Naive thymus-derived CD4-positive, alpha-beta T cell (primary cell): ENCODE measurements at regions not wholly inside any gene's neighbourhood (a gene's known extent, or its start where the extent isn't known, plus 50 kb on each side); places are given as distances from the start of the nearest gene placed in this dataset.

ENCODE experiments used
- ATAC-seq: fragments of 150-1000 bp; cut with Tn5 transposase; 2 replicates; pipeline ENCODE4 v1.10.0; 2021; ENCODE audit warnings: mild to moderate bottlenecking, moderate library complexity
- CTCF ChIA-PET: fragments of 350-600 bp; sonication (Branson Sonifier 250); formaldehyde crosslinking; loops from one replicate; lab custom pipeline; 2021; ENCODE audit warnings: antibody characterized with exemption; lab: Charles Lee
- POLR2A ChIA-PET: fragments of 350-600 bp; sonication (Branson Sonifier 250); formaldehyde crosslinking; loops from one replicate; lab custom pipeline; 2021; ENCODE audit warnings: antibody characterized with exemption, inconsistent platforms; lab: Charles Lee
- DNase-seq, 9 donors: peaks; one replicate each; pipeline versions ENCODE4 v3.0.0 to v3.0.0-alpha.2; 2020 to 2022; ENCODE audit warnings: mixed read lengths in 1 of 9
- H3K27ac ChIP-seq: one replicate; pipeline ENCODE4 v1.7.0; 2013; ENCODE audit warnings: mild to moderate bottlenecking, low read depth, low read length, moderate library complexity
- H3K27me3 ChIP-seq, 2 donors: one replicate each; pipeline ENCODE4 v1.7.0; 2013; ENCODE audit warnings: low read length in 2 of 2, mild to moderate bottlenecking in 2 of 2, moderate library complexity in 2 of 2; ENCODE audit not compliant: control insufficient read depth in 2 of 2, insufficient read depth in 2 of 2
- H3K36me3 ChIP-seq, 3 experiments: 1 replicate in 2 of 3; 2 replicates in 1 of 3; pipeline ENCODE4 v1.7.0; 2013; ENCODE audit warnings: low read length in 3 of 3, mild to moderate bottlenecking in 3 of 3, moderate library complexity in 1 of 3; ENCODE audit not compliant: insufficient read depth in 3 of 3, control insufficient read depth in 2 of 3
- H3K4me1 ChIP-seq, 2 donors: one replicate each; pipeline ENCODE4 v1.7.0; 2013; ENCODE audit warnings: low read length in 2 of 2, mild to moderate bottlenecking in 2 of 2, moderate library complexity in 1 of 2; ENCODE audit not compliant: control insufficient read depth in 2 of 2, insufficient read depth in 2 of 2
- H3K4me3 ChIP-seq: 2 replicates; pipeline ENCODE4 v1.7.0; 2013; ENCODE audit warnings: mild to moderate bottlenecking, low read length
- H3K9me3 ChIP-seq, 3 experiments: 1 replicate in 2 of 3; 2 replicates in 1 of 3; pipeline ENCODE4 v1.7.0; 2013; ENCODE audit warnings: low read length in 3 of 3; ENCODE audit not compliant: control insufficient read depth in 2 of 3
- H3K27ac Mint-ChIP-seq, 9 donors: one replicate each; pipeline ENCODE4 v1.8.0; 2020 to 2022; ENCODE audit warnings: mixed read lengths in 9 of 9, mild to moderate bottlenecking in 8 of 9, moderate library complexity in 5 of 9, inconsistent platforms in 2 of 9
- H3K27me3 Mint-ChIP-seq, 5 donors: one replicate each; pipeline ENCODE4 v1.8.0; 2021 to 2022; ENCODE audit warnings: mixed read lengths in 5 of 5, mild to moderate bottlenecking in 1 of 5
- H3K36me3 Mint-ChIP-seq, 5 donors: one replicate each; pipeline ENCODE4 v1.8.0; 2020 to 2022; ENCODE audit warnings: mixed read lengths in 5 of 5, mild to moderate bottlenecking in 3 of 5, inconsistent platforms in 1 of 5
- H3K4me1 Mint-ChIP-seq, 7 donors: one replicate each; pipeline ENCODE4 v1.8.0; 2020 to 2022; ENCODE audit warnings: mixed read lengths in 7 of 7, mild to moderate bottlenecking in 3 of 7, inconsistent platforms in 1 of 7
- H3K4me3 Mint-ChIP-seq, 10 donors: one replicate each; pipeline ENCODE4 v1.8.0; 2020 to 2022; ENCODE audit warnings: mild to moderate bottlenecking in 10 of 10, mixed read lengths in 10 of 10, moderate library complexity in 6 of 10, inconsistent platforms in 2 of 10
- H3K9me3 Mint-ChIP-seq, 11 donors: one replicate each; pipeline ENCODE4 v1.8.0; 2020 to 2022; ENCODE audit warnings: mixed read lengths in 11 of 11, mild to moderate bottlenecking in 4 of 11, inconsistent platforms in 1 of 11, moderate library complexity in 1 of 11
- intact Hi-C, 2 donors: fragments of 100-400 bp; cut with micrococcal nuclease; formaldehyde crosslinking; loops; one replicate each; pipeline ENCODE4 v1.15.1; 2023

GRCh38 chr3:18217507-18218174, 207.5 kb downstream of the SATB1 start:
- CTCF ChIA-PET: no interaction called here
- no peak for ATAC-seq

GRCh38 chr3:18216996-18217395, 208.1 kb downstream of the SATB1 start:
- H3K27me3 ChIP-seq: no peaks in the 10 kb centered on the region
- peaks cover 0 to 17% (median 8%) of the 10 kb centered on the region in 7 donors for H3K4me1 Mint-ChIP-seq
- H3K27ac ChIP-seq: no peak overlapping the region
- no peaks in the 10 kb centered on the region for H3K9me3 ChIP-seq
- H3K4me1 ChIP-seq: no peaks in the 10 kb centered on the region
- POLR2A ChIA-PET: interaction anchor here (0.6 kb wide), 1 partner anchor 59 kb away, joined by 3 read pairs; no protein-coding TSS in a partner anchor
- CTCF ChIA-PET: no interaction called here
- peaks cover 0 to 8% (median 0%) of the 10 kb centered on the region in 5 donors for H3K36me3 Mint-ChIP-seq
- no peak for DNase-seq
- no peak overlapping the region for H3K4me3 ChIP-seq
- intact Hi-C loops: no loop called here
- peaks cover 0 to 8% (median 2%) of the 10 kb centered on the region in 11 donors for H3K9me3 Mint-ChIP-seq
- H3K4me3 Mint-ChIP-seq: no peak overlapping the region
- no peaks in the 10 kb centered on the region for H3K27me3 Mint-ChIP-seq
- no peak overlapping the region for H3K27ac Mint-ChIP-seq
- H3K36me3 ChIP-seq: no peaks in the 10 kb centered on the region
- no peak for ATAC-seq

More at GRCh38 chr3:18217507-18218174, 207.5 kb downstream of the SATB1 start:
- Histone ChIP-seq H3K27ac (no peak overlapping the region), H3K9me3 (no peaks in the 10 kb centered on the region), H3K4me3 (no peak overlapping the region), H3K4me1 (no peaks in the 10 kb centered on the region), H3K27me3 (no peaks in the 10 kb centered on the region), H3K36me3 (no peaks in the 10 kb centered on the region)
- no peaks in the 10 kb centered on the region for H3K27me3 Mint-ChIP-seq
- H3K27ac Mint-ChIP-seq: peak overlapping the region in 1 of 9 donors; percentile 52
- peaks cover 0 to 17% (median 8%) of the 10 kb centered on the region in 7 donors for H3K4me1 Mint-ChIP-seq
- no peak overlapping the region for H3K4me3 Mint-ChIP-seq
- peaks cover 0 to 8% (median 0%) of the 10 kb centered on the region in 5 donors for H3K36me3 Mint-ChIP-seq
- intact Hi-C loops: no loop called here
- peaks cover 0 to 8% (median 2%) of the 10 kb centered on the region in 11 donors for H3K9me3 Mint-ChIP-seq
- DNase-seq: no peak
- POLR2A ChIA-PET: no interaction called here

DNA sequence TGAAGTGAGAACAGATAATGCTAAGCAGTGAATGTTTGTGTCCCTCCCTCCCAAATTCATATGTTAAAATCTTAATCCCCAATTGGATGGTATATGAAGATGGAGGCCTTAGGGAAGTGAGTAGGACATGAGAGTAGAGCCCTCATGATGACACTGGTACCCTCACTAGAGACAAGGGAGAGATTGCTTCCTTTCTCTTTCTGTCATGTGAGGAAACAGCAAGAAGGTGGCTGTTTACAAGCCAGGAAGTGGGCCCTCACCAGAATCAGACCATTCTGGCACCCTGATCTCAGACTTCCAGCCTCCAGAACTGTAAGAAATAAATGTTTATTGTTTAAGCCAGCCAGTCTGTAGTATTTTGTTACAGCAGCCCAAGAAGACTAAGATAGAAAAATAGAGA, 209.5 kb downstream of the SATB1 start:
- peak; percentile 31 for ATAC-seq
- DNase-seq: peak in 5 of 9 donors; percentile 1 to 19 (median 16)
- Mint-ChIP-seq H3K4me3 (no peak overlapping the region), H3K27ac (peak overlapping the region in 8 of 9 donors; percentile 20 to 93 (median 76)), H3K36me3 (peaks cover 0 to 8% (median 0%) of the 10 kb centered on the region in 5 donors), H3K27me3 (no peaks in the 10 kb centered on the region), H3K9me3 (peaks cover 0 to 8% (median 2%) of the 10 kb centered on the region in 11 donors), H3K4me1 (peaks cover 0 to 17% (median 8%) of the 10 kb centered on the region in 7 donors)
- intact Hi-C loops: no loop called here
- Histone ChIP-seq H3K27ac (no peak overlapping the region), H3K36me3 (no peaks in the 10 kb centered on the region), H3K9me3 (no peaks in the 10 kb centered on the region), H3K4me3 (no peak overlapping the region), H3K4me1 (no peaks in the 10 kb centered on the region), H3K27me3 (no peaks in the 10 kb centered on the region)
- POLR2A ChIA-PET: no interaction called here
- CTCF ChIA-PET: no interaction called here

DNA sequence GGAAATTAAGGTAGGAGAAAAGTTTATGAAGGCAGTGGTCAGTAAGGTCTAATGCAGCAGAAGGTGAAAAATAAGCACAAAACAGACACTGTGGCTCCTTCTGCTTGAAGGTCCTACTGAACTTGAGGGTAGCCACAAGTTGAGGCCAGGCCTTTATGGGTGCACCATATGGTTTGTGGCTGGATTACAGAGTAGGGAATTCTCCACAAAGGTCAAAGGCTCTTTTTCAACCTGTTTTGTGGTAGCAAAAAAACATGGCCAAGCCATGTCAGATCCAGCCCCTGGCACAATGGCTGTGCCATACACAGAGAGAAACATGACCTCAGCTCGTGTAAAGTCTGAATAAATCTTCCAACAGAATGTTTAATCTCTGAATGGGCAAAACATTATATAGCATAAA, 214.0 kb downstream of the SATB1 start:
- CTCF ChIA-PET: no interaction called here
- Histone ChIP-seq H3K27me3 (no peaks in the 10 kb centered on the region), H3K27ac (no peak overlapping the region), H3K9me3 (no peaks in the 10 kb centered on the region), H3K36me3 (no peaks in the 10 kb centered on the region), H3K4me3 (no peak overlapping the region), H3K4me1 (no peaks in the 10 kb centered on the region)
- POLR2A ChIA-PET: no interaction called here
- Mint-ChIP-seq H3K9me3 (peaks cover 0 to 6% (median 2%) of the 10 kb centered on the region in 11 donors), H3K4me1 (peaks cover 0 to 17% (median 8%) of the 10 kb centered on the region in 7 donors), H3K4me3 (no peak overlapping the region), H3K36me3 (peaks cover 0 to 6% (median 0%) of the 10 kb centered on the region in 5 donors), H3K27me3 (peaks cover 0 to 13% (median 0%) of the 10 kb centered on the region in 5 donors), H3K27ac (no peak overlapping the region)
- no peak for DNase-seq
- ATAC-seq: no peak
- intact Hi-C loops: no loop called here

DNA sequence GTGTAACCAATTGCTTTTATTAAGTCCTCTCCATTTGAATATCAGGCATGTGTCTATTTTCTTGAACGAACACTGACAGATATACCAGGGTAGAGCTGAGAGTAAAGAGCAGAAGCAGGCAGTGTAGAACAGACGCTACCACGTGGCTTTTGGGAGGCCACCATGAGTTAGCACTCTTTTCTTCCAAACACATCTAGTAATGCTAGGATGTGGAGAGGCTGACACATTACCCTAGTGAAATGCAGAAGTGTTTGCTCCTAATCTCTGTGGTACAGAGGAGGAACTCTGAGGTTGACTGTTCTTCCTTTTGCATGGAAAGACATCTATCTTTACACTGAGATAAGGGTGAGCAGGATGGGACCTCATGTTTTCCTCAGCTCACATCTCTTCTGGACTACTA, 216.3 kb downstream of the SATB1 start:
- peaks cover 0 to 22% (median 0%) of the 10 kb centered on the region in 5 donors for H3K27me3 Mint-ChIP-seq
- Histone ChIP-seq H3K36me3 (no peaks in the 10 kb centered on the region), H3K27me3 (no peaks in the 10 kb centered on the region), H3K9me3 (no peaks in the 10 kb centered on the region), H3K4me1 (no peaks in the 10 kb centered on the region), H3K27ac (no peak overlapping the region), H3K4me3 (no peak overlapping the region)
- intact Hi-C loops: no loop called here
- peaks cover 0 to 2% (median 0%) of the 10 kb centered on the region in 11 donors for H3K9me3 Mint-ChIP-seq
- ChIA-PET POLR2A (no interaction called here), CTCF (no interaction called here)
- no peak overlapping the region for H3K27ac Mint-ChIP-seq
- no peaks in the 10 kb centered on the region for H3K36me3 Mint-ChIP-seq
- DNase-seq: no peak
- peaks cover 0 to 7% (median 0%) of the 10 kb centered on the region in 7 donors for H3K4me1 Mint-ChIP-seq
- ATAC-seq: peak; percentile 92
- no peak overlapping the region for H3K4me3 Mint-ChIP-seq

- Mint-ChIP-seq H3K27me3 (peaks cover 0 to 22% (median 0%) of the 10 kb centered on the region in 5 donors), H3K36me3 (no peaks in the 10 kb centered on the region), H3K9me3 (peaks cover 0 to 2% (median 0%) of the 10 kb centered on the region in 11 donors), H3K4me1 (peaks cover 0 to 7% (median 0%) of the 10 kb centered on the region in 7 donors), H3K4me3 (no peak overlapping the region), H3K27ac (no peak overlapping the region)
- Histone ChIP-seq H3K4me1 (no peaks in the 10 kb centered on the region), H3K9me3 (no peaks in the 10 kb centered on the region), H3K4me3 (no peak overlapping the region), H3K27ac (no peak overlapping the region), H3K36me3 (no peaks in the 10 kb centered on the region), H3K27me3 (no peaks in the 10 kb centered on the region)
- ATAC-seq (no peak), DNase-seq (no peak)
- POLR2A ChIA-PET: no interaction called here
- CTCF ChIA-PET: no interaction called here
- intact Hi-C loops: no loop called here
Observed at GRCh38 chr3:18208091-18208490, 217.0 kb downstream of the SATB1 start.

DNA sequence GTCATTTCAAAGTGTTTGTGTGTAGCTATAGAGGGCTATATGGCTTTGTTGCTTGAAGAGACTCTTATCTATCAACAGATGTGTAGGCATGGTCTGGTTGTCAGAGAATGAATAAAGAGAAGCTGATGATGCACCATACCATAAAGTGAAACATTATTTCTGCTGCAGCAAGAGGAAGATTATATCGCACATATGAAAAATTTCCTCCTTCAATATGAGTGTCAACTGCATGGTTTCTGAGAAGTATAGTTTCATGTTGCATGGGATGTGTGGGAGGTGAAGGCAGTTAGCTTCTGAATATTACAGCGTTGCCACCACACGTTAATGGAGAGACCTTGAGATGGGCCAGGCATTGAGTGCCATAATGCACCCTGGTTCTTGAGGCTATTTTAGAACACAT, 217.9 kb downstream of the SATB1 start:
- H3K4me1 ChIP-seq: no peaks in the 10 kb centered on the region
- no peaks in the 10 kb centered on the region for H3K36me3 ChIP-seq
- intact Hi-C loops: no loop called here
- ATAC-seq: no peak
- Mint-ChIP-seq H3K36me3 (no peaks in the 10 kb centered on the region), H3K9me3 (peaks cover 0 to 2% (median 0%) of the 10 kb centered on the region in 11 donors), H3K4me1 (peaks cover 0 to 7% (median 0%) of the 10 kb centered on the region in 7 donors), H3K4me3 (no peak overlapping the region), H3K27ac (no peak overlapping the region), H3K27me3 (peaks cover 0 to 22% (median 0%) of the 10 kb centered on the region in 5 donors)
- no peak overlapping the region for H3K4me3 ChIP-seq
- no peak overlapping the region for H3K27ac ChIP-seq
- POLR2A ChIA-PET: no interaction called here
- H3K27me3 ChIP-seq: no peaks in the 10 kb centered on the region
- DNase-seq: no peak
- CTCF ChIA-PET: no interaction called here
- H3K9me3 ChIP-seq: no peaks in the 10 kb centered on the region
